ENCODE measurements at regions not wholly inside any gene's neighbourhood (a gene's known extent, or its start where the extent isn't known, plus 50 kb on each side); places are given as distances from the start of the nearest gene placed in this dataset.

DNA sequence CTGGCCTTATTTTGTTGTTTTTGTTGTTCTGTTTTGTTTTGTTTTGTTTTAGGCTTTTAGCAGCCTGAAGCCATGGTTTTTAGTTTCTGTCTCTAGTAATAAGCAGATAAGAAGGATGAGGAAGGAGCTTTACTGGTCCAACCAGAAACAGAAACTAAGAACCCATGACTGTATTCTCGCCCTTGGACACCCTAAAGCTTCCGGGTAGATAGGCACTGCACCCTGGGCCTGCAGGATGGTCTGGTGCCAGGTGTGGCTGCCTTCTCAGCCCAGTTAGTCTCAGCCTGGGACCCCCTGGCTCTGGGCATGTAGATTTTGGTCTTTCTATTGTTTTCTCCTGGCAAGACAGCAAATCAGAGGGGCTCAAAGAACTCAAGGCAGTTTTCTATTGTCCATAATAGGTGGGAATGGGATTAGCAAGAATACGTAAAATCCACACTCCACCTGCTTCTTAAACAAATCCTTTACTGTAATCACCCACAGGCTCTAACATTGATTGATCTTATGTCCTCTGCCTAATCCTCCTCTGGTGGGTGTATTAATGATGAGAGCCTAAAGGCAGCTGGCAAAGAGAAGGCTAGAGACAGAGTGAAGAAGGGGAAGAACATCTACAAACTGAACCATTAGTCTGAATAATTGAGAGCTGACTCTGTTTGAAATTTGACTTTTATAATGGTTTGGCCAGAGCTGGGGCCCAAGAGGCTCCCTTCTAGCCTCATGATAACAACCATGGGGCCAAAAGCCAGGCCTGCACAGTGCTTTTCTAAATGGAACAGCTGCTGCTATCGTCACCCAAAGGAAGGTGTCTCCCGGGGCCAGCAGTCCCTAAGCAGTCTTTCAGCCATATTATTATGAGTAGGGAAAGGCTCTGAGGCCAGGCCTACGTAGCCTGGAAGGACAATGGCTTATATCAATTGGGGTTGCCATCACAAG, 106.8 kb upstream of the ATP1A1 start:
- H3K27ac Mint-ChIP-seq: no peak overlapping the region
- no peaks in the 10 kb centered on the region for H3K4me1 Mint-ChIP-seq

GRCh38 chr1:116266864-116267212, 106.2 kb upstream of the ATP1A1 start:
- Mint-ChIP-seq H3K4me3 (no peak overlapping the region), H3K4me1 (no peaks in the 10 kb centered on the region), H3K27ac (no peak overlapping the region), H3K27me3 (peaks cover 5% of the 10 kb centered on the region), H3K36me3 (no peaks in the 10 kb centered on the region), H3K9me3 (no peaks in the 10 kb centered on the region)
- no peak for ATAC-seq

More for the DNA sequence above, 106.8 kb upstream of the ATP1A1 start:
- H3K4me3 Mint-ChIP-seq: no peak overlapping the region
- no peak for ATAC-seq
- peaks cover 12% of the 10 kb centered on the region for H3K27me3 Mint-ChIP-seq
- no peaks in the 10 kb centered on the region for H3K9me3 Mint-ChIP-seq
- no peaks in the 10 kb centered on the region for H3K36me3 Mint-ChIP-seq

DNA sequence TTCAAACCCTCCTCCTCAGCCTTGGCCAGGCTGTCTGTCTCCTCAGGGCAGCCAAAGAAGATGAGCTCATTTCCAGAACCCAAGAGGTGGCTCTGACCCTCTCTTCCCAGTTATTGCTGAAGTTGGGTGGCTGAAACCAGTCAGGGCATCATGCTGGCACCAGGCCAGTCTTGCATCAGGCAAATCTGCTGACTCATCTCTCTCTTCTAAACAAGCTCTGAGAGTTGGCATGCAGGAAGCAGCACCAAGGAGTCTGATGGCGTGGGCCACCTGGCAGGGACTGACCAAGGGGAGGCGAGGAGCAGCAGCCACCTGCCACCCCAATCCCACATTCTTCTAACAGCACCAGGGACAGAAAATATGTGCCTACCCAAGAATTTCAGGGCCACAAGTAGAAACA, 104.8 kb upstream of the ATP1A1 start:
- H3K27me3 Mint-ChIP-seq: no peaks in the 10 kb centered on the region

DNA sequence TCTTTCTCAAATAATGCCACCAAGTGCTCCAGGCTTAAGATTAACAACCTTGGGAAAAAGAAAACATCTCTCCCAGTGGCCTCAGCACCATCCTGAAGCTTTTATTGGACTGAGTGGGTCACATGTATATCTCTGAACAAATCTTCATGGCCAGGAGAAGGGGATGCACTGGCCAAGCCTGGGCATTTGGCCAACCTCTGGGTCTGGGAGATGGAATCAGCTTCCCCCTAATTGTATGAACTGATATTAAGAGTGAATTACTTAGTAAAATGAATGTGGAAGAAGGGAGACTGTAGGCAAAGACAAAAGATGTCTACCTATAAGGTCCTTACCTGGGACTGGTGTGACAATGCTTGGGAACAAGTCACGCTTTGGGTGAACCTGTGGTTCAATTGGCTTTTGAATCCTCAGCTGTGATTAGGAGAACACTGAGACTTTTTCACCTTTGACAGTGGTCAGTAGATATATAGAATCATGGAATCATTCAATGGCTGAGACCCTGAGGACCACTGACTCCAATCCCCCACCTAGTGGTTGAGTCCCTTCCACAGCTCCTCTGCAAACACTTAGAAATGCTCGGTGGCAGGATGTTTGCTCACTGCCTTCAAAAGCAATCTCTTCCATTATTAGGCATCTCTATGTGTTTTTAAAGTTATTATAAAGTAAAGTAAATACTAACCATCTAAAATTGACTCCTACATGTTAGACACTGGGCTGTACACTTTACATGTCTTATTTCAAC, 102.6 kb upstream of the ATP1A1 start:
- ATAC-seq: no peak
- H3K4me3 Mint-ChIP-seq: no peak overlapping the region
- H3K4me1 Mint-ChIP-seq: no peaks in the 10 kb centered on the region
- no peaks in the 10 kb centered on the region for H3K9me3 Mint-ChIP-seq
- no peaks in the 10 kb centered on the region for H3K36me3 Mint-ChIP-seq
- no peak overlapping the region for H3K27ac Mint-ChIP-seq
- H3K27me3 Mint-ChIP-seq: no peaks in the 10 kb centered on the region

More for the DNA sequence above, 104.8 kb upstream of the ATP1A1 start:
- no peaks in the 10 kb centered on the region for H3K9me3 Mint-ChIP-seq
- no peak overlapping the region for H3K4me3 Mint-ChIP-seq
- H3K36me3 Mint-ChIP-seq: no peaks in the 10 kb centered on the region
- H3K27ac Mint-ChIP-seq: no peak overlapping the region
- no peaks in the 10 kb centered on the region for H3K4me1 Mint-ChIP-seq
- ATAC-seq: no peak

GRCh38 chr1:116273042-116273783, 99.8 kb upstream of the ATP1A1 start:
- no peak overlapping the region for H3K27ac Mint-ChIP-seq
- H3K4me1 Mint-ChIP-seq: no peaks in the 10 kb centered on the region
- no peaks in the 10 kb centered on the region for H3K36me3 Mint-ChIP-seq
- no peaks in the 10 kb centered on the region for H3K9me3 Mint-ChIP-seq
- no peak for ATAC-seq
- H3K4me3 Mint-ChIP-seq: no peak overlapping the region
- peaks cover 12% of the 10 kb centered on the region for H3K27me3 Mint-ChIP-seq

DNA sequence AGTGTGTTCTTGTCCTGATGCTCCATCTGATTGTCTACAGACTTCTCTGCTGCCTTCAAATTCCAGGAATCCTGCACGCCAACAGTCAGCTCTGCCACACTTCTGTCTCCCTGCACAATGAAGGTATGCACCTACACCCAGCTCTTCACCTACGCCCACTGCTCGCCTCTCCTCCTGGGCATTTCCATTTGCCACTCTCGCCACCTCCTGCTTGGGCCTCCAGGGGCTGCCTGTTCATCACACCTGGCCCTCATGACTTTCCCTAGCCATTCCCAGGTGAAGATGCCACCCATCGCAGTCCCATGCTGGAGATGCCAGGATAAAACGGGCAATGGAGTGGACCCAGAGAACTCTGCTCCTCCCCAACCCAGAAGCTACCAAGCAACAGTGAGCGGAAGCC, 96.5 kb upstream of the ATP1A1 start:
- Mint-ChIP-seq H3K27ac (no peak overlapping the region), H3K4me3 (no peak overlapping the region), H3K4me1 (no peaks in the 10 kb centered on the region), H3K36me3 (no peaks in the 10 kb centered on the region), H3K9me3 (no peaks in the 10 kb centered on the region), H3K27me3 (peaks cover 21% of the 10 kb centered on the region)
- ATAC-seq: no peak

DNA sequence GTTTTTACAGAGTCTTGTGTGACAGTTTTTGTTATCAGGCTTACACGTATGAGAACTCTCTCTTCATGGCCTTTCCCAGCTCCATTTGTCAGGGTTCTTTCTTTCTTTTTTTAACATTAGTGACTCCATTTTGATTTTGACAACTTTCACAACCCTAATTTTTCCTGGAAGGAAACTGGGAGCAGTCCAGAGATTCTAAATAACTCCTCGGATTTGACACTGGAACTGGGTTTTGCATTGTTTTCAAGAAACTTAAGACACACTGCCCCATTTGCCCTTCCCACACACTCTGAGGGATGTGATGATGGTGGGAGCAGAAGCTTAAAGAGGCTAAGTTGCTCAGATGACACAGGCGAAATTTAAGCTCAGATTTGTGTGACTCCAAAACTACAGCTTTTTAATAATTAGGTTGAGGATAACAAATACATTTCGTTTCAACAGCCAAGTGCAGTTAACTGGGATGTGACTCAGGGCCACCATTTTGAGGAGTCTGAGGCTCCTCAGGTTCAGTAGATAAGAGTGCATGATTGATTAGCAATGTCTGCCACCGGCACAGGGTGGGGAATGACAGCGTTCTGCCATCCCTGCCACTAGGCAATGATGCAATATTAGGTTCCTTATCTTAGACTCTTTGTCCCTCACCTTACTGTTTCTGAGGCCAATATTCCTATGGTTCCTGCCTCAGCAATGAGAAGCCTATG, 95.1 kb upstream of the ATP1A1 start:
- no peak for ATAC-seq
- H3K36me3 Mint-ChIP-seq: peaks cover 5% of the 10 kb centered on the region
- H3K9me3 Mint-ChIP-seq: no peaks in the 10 kb centered on the region
- H3K4me3 Mint-ChIP-seq: no peak overlapping the region
- no peak overlapping the region for H3K27ac Mint-ChIP-seq
- no peaks in the 10 kb centered on the region for H3K4me1 Mint-ChIP-seq
- H3K27me3 Mint-ChIP-seq: peaks cover 28% of the 10 kb centered on the region

DNA sequence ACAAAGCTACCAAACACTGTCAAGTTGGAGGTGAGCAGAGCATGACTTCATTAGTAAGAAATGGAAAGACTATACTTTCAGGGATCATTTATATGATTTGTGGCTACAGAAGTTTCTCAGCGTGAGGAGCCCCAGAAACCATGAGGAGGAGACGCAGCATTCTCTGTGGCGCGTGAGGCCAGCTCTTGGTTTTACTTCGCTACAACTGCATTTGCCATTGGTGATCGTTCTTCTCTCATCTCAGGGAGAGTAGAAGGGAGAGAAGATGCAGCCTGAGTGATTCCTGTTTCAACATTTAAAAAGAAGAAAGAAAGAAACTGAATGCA, 94.5 kb upstream of the ATP1A1 start:
- no peak overlapping the region for H3K27ac Mint-ChIP-seq
- no peak for ATAC-seq
- H3K36me3 Mint-ChIP-seq: peaks cover 5% of the 10 kb centered on the region
- no peaks in the 10 kb centered on the region for H3K4me1 Mint-ChIP-seq
- peaks cover 30% of the 10 kb centered on the region for H3K27me3 Mint-ChIP-seq
- no peaks in the 10 kb centered on the region for H3K9me3 Mint-ChIP-seq
- H3K4me3 Mint-ChIP-seq: no peak overlapping the region

GRCh38 chr1:116279715-116280114, 93.3 kb upstream of the ATP1A1 start:
- H3K27ac Mint-ChIP-seq: no peak overlapping the region
- H3K9me3 Mint-ChIP-seq: no peaks in the 10 kb centered on the region

DNA sequence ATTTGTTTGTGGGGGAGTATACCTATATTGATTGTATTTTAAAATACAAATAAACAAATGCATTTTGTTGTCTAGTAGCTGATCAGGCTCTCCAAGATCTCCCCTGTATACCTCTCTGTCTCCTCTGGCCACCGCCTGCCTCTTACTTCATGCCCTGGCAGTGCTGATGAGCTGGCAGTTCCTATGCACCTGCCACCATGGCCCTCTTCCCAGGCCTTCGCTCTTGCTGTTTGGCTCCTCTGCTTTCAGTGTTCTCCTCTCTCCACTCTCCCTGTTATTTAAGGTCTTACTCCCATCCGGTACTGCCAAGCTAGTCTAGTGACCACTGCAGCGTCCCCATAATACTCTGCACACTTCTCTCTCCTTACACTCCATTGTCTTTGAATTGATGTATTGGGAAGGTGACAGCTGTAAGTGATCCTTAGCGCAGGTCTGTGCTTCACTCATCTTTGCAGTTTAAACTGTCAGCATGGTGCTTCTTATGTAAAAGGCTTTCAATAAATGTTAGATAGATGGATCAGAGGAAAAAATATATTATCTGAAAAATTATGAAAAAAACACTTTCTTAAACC, 88.1 kb upstream of the ATP1A1 start:
- Mint-ChIP-seq H3K36me3 (peaks cover 5% of the 10 kb centered on the region), H3K27me3 (peaks cover 16% of the 10 kb centered on the region), H3K4me3 (no peak overlapping the region), H3K9me3 (no peaks in the 10 kb centered on the region), H3K4me1 (peaks cover 10% of the 10 kb centered on the region), H3K27ac (no peak overlapping the region)
- ATAC-seq: no peak

More at GRCh38 chr1:116279715-116280114, 93.3 kb upstream of the ATP1A1 start:
- Mint-ChIP-seq H3K4me3 (no peak overlapping the region), H3K4me1 (no peaks in the 10 kb centered on the region), H3K27me3 (peaks cover 37% of the 10 kb centered on the region), H3K36me3 (peaks cover 5% of the 10 kb centered on the region)
- no peak for ATAC-seq

DNA sequence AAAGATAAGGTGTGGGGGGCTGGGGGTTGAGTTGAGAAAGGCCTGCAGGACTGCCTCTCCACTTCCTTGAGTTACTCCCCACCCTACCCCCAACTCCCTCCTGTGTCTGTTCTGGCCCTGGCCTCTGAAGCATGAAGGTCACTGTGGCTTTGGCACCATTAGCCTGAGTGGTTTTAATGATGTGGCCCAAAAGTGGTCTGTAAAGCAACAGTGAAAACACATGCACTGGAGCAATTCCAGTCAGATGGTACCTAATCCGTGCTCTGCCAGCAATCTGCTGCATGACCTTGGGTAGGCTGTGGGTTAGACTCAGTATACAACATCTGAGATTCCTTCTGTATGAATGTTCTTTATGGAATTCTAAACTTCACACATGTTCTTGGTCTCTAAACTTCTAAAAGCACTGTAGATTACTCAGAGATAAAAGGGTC, 86.5 kb upstream of the ATP1A1 start:
- H3K4me3 Mint-ChIP-seq: no peak overlapping the region
- peaks cover 5% of the 10 kb centered on the region for H3K36me3 Mint-ChIP-seq
- no peak overlapping the region for H3K27ac Mint-ChIP-seq
- H3K4me1 Mint-ChIP-seq: peaks cover 10% of the 10 kb centered on the region
- no peaks in the 10 kb centered on the region for H3K9me3 Mint-ChIP-seq
- H3K27me3 Mint-ChIP-seq: peaks cover 16% of the 10 kb centered on the region
- no peak for ATAC-seq

DNA sequence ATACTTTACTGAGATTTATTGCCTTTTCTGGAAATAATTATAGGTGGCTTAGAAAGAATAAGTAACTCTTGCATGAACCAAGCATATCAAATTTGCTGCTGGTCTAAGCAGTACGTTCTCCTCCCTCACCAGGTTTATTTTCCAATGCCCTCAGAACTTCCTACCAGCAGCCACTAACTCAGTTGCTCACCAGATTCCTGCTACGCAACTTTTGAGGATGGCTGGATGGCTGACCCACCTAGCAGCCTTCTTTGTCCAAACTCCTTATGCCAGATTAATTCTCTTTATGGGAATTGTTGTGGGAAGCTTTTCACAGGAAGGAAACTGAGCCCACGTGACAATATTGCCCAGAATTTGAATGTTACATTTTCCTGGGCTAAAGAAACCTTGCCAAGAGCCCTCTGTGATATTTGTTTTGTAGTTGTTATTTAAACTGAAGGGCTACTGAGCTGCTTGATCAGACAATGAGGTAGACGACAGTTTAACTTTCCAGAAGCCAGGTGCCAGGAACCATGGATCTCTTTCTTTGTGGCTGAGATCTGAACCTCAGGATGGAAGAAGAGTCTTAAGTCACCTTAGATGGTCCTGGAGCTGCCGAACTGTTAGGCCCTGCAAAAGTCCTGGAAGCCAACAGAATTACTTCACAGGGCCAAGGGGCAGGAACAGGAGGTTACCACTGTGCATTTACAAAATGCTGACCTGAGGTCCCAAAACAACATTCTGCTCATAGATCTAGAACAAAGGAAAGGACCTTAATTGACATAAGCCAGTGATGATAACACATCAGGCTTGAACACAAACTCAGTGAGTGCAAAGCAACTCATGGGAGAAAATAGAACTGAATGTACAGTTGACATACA, 85.5 kb upstream of the ATP1A1 start:
- H3K27ac Mint-ChIP-seq: no peak overlapping the region
- H3K4me3 Mint-ChIP-seq: no peak overlapping the region
- ATAC-seq: peak; percentile 4
- no peaks in the 10 kb centered on the region for H3K9me3 Mint-ChIP-seq
- H3K27me3 Mint-ChIP-seq: peaks cover 8% of the 10 kb centered on the region
- peaks cover 10% of the 10 kb centered on the region for H3K4me1 Mint-ChIP-seq
- no peaks in the 10 kb centered on the region for H3K36me3 Mint-ChIP-seq

GRCh38 chr1:116288201-116288598, 84.8 kb upstream of the ATP1A1 start:
- H3K4me3 Mint-ChIP-seq: no peak overlapping the region
- no peaks in the 10 kb centered on the region for H3K36me3 Mint-ChIP-seq
- H3K4me1 Mint-ChIP-seq: peaks cover 10% of the 10 kb centered on the region
- no peaks in the 10 kb centered on the region for H3K9me3 Mint-ChIP-seq
- ATAC-seq: peak; percentile 92
- H3K27me3 Mint-ChIP-seq: peaks cover 8% of the 10 kb centered on the region
- H3K27ac Mint-ChIP-seq: no peak overlapping the region

- Mint-ChIP-seq H3K9me3 (no peaks in the 10 kb centered on the region), H3K27me3 (no peaks in the 10 kb centered on the region), H3K4me3 (no peak overlapping the region), H3K4me1 (peaks cover 10% of the 10 kb centered on the region), H3K36me3 (no peaks in the 10 kb centered on the region), H3K27ac (no peak overlapping the region)
- ATAC-seq: no peak
These were observed 83.9 kb upstream of the ATP1A1 start for GRCh38 chr1:116289193-116289592.
